ENCODE measurements at regions not wholly inside any gene's neighbourhood (a gene's known extent, or its start where the extent isn't known, plus 50 kb on each side); places are given as distances from the start of the nearest gene placed in this dataset.

DNA sequence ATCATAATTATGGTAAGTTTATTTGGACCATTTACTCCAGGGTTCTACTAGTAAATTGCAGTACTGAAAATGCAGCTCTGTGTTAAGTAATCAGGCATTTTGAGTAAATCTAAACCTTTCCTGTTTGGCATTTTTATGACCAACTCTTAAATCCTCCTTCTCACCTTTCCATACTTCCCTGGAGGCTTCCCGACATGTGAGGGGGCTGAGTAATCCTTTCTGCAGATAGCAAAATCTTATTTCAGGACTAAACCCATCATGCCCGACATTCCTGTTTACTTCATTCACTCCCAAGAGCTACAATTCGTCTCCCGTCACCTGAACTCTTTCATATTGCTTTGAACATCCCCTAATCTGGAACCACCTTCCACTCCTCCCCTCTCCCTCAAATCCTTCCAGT, 296.6 kb downstream of the IKZF2 start:
- TF ChIP-seq, protein P1, sequence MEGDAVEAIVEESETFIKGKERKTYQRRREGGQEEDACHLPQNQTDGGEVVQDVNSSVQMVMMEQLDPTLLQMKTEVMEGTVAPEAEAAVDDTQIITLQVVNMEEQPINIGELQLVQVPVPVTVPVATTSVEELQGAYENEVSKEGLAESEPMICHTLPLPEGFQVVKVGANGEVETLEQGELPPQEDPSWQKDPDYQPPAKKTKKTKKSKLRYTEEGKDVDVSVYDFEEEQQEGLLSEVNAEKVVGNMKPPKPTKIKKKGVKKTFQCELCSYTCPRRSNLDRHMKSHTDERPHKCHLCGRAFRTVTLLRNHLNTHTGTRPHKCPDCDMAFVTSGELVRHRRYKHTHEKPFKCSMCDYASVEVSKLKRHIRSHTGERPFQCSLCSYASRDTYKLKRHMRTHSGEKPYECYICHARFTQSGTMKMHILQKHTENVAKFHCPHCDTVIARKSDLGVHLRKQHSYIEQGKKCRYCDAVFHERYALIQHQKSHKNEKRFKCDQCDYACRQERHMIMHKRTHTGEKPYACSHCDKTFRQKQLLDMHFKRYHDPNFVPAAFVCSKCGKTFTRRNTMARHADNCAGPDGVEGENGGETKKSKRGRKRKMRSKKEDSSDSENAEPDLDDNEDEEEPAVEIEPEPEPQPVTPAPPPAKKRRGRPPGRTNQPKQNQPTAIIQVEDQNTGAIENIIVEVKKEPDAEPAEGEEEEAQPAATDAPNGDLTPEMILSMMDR (IDR thresholded peaks at IDR 0.05), result no peak
- TF ChIP-seq CBFB (CRISPR knock-in tag; IDR thresholded peaks at IDR 0.05; ENCODE audit: low read depth) (no peak), RORB (CRISPR knock-in tag; IDR thresholded peaks at IDR 0.05) (no peak), JAZF1 (CRISPR knock-in tag; IDR thresholded peaks at IDR 0.05) (no peak), KAT7 (CRISPR knock-in tag; IDR thresholded peaks at IDR 0.05; ENCODE audit: borderline replicate concordance) (no peak), FOXJ3 (CRISPR knock-in tag; IDR thresholded peaks at IDR 0.05; ENCODE audit: borderline replicate concordance) (no peak), CREB1 (CRISPR knock-in tag; IDR thresholded peaks at IDR 0.05) (no peak), ZNF138 (CRISPR knock-in tag; conservative IDR thresholded peaks at IDR 0.05) (no peak)
- TF ChIP-seq, protein P2, sequence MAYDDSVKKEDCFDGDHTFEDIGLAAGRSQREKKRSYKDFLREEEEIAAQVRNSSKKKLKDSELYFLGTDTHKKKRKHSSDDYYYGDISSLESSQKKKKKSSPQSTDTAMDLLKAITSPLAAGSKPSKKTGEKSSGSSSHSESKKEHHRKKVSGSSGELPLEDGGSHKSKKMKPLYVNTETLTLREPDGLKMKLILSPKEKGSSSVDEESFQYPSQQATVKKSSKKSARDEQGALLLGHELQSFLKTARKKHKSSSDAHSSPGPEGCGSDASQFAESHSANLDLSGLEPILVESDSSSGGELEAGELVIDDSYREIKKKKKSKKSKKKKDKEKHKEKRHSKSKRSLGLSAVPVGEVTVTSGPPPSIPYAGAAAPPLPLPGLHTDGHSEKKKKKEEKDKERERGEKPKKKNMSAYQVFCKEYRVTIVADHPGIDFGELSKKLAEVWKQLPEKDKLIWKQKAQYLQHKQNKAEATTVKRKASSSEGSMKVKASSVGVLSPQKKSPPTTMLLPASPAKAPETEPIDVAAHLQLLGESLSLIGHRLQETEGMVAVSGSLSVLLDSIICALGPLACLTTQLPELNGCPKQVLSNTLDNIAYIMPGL (CRISPR knock-in tag; IDR thresholded peaks at IDR 0.05), result no peak
- TF ChIP-seq, protein P3, sequence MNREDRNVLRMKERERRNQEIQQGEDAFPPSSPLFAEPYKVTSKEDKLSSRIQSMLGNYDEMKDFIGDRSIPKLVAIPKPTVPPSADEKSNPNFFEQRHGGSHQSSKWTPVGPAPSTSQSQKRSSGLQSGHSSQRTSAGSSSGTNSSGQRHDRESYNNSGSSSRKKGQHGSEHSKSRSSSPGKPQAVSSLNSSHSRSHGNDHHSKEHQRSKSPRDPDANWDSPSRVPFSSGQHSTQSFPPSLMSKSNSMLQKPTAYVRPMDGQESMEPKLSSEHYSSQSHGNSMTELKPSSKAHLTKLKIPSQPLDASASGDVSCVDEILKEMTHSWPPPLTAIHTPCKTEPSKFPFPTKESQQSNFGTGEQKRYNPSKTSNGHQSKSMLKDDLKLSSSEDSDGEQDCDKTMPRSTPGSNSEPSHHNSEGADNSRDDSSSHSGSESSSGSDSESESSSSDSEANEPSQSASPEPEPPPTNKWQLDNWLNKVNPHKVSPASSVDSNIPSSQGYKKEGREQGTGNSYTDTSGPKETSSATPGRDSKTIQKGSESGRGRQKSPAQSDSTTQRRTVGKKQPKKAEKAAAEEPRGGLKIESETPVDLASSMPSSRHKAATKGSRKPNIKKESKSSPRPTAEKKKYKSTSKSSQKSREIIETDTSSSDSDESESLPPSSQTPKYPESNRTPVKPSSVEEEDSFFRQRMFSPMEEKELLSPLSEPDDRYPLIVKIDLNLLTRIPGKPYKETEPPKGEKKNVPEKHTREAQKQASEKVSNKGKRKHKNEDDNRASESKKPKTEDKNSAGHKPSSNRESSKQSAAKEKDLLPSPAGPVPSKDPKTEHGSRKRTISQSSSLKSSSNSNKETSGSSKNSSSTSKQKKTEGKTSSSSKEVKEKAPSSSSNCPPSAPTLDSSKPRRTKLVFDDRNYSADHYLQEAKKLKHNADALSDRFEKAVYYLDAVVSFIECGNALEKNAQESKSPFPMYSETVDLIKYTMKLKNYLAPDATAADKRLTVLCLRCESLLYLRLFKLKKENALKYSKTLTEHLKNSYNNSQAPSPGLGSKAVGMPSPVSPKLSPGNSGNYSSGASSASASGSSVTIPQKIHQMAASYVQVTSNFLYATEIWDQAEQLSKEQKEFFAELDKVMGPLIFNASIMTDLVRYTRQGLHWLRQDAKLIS (CRISPR knock-in tag; IDR thresholded peaks at IDR 0.05; ENCODE audit: borderline replicate concordance), result no peak
- TF ChIP-seq, protein P4, sequence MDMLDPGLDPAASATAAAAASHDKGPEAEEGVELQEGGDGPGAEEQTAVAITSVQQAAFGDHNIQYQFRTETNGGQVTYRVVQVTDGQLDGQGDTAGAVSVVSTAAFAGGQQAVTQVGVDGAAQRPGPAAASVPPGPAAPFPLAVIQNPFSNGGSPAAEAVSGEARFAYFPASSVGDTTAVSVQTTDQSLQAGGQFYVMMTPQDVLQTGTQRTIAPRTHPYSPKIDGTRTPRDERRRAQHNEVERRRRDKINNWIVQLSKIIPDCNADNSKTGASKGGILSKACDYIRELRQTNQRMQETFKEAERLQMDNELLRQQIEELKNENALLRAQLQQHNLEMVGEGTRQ (CRISPR knock-in tag; IDR thresholded peaks at IDR 0.05), result no peak
- TF ChIP-seq, protein P5, sequence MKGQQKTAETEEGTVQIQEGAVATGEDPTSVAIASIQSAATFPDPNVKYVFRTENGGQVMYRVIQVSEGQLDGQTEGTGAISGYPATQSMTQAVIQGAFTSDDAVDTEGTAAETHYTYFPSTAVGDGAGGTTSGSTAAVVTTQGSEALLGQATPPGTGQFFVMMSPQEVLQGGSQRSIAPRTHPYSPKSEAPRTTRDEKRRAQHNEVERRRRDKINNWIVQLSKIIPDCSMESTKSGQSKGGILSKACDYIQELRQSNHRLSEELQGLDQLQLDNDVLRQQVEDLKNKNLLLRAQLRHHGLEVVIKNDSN (CRISPR knock-in tag; IDR thresholded peaks at IDR 0.05), result no peak
- TF ChIP-seq, protein P6, sequence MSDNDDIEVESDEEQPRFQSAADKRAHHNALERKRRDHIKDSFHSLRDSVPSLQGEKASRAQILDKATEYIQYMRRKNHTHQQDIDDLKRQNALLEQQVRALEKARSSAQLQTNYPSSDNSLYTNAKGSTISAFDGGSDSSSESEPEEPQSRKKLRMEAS (CRISPR knock-in tag; IDR thresholded peaks at IDR 0.05), result no peak
- TF ChIP-seq, protein P7, sequence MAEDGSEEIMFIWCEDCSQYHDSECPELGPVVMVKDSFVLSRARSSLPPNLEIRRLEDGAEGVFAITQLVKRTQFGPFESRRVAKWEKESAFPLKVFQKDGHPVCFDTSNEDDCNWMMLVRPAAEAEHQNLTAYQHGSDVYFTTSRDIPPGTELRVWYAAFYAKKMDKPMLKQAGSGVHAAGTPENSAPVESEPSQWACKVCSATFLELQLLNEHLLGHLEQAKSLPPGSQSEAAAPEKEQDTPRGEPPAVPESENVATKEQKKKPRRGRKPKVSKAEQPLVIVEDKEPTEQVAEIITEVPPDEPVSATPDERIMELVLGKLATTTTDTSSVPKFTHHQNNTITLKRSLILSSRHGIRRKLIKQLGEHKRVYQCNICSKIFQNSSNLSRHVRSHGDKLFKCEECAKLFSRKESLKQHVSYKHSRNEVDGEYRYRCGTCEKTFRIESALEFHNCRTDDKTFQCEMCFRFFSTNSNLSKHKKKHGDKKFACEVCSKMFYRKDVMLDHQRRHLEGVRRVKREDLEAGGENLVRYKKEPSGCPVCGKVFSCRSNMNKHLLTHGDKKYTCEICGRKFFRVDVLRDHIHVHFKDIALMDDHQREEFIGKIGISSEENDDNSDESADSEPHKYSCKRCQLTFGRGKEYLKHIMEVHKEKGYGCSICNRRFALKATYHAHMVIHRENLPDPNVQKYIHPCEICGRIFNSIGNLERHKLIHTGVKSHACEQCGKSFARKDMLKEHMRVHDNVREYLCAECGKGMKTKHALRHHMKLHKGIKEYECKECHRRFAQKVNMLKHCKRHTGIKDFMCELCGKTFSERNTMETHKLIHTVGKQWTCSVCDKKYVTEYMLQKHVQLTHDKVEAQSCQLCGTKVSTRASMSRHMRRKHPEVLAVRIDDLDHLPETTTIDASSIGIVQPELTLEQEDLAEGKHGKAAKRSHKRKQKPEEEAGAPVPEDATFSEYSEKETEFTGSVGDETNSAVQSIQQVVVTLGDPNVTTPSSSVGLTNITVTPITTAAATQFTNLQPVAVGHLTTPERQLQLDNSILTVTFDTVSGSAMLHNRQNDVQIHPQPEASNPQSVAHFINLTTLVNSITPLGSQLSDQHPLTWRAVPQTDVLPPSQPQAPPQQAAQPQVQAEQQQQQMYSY (CRISPR knock-in tag; IDR thresholded peaks at IDR 0.05), result no peak
